H9 (cell line): ENCODE measurements at regions not wholly inside any gene's neighbourhood (a gene's known extent, or its start where the extent isn't known, plus 50 kb on each side); places are given as distances from the start of the nearest gene placed in this dataset.

Source experiments
- DNase-seq: peaks from one replicate; pipeline ENCODE4 v3.0.0-alpha.2; 2017
- H2AFZ ChIP-seq: one replicate; pipeline ENCODE4 v1.6.1; 2013; ENCODE audit warnings: mild to moderate bottlenecking, low read length, control low read depth, moderate library complexity
- H2AK5ac ChIP-seq: 2 replicates; pipeline ENCODE4 v1.6.1; 2013; ENCODE audit warnings: low read length, control low read depth, mixed read lengths; ENCODE audit not compliant: insufficient read length
- H2BK120ac ChIP-seq: one replicate; pipeline ENCODE4 v1.6.1; 2013; ENCODE audit warnings: low read depth, mild to moderate bottlenecking, low read length, control low read depth, inconsistent platforms; ENCODE audit not compliant: poor library complexity, severe bottlenecking
- H2BK12ac ChIP-seq: 2 replicates; pipeline ENCODE4 v1.6.1; 2013; ENCODE audit warnings: low read length, control low read depth, mixed read lengths, low read depth; ENCODE audit not compliant: insufficient read length
- H2BK15ac ChIP-seq: 2 replicates; pipeline ENCODE4 v1.6.1; 2013; ENCODE audit warnings: low read depth, low read length, control low read depth
- H2BK20ac ChIP-seq: one replicate; pipeline ENCODE4 v1.6.1; 2013; ENCODE audit warnings: low read depth, mild to moderate bottlenecking, low read length, control low read depth, inconsistent platforms; ENCODE audit not compliant: poor library complexity, severe bottlenecking
- H2BK5ac ChIP-seq: 2 replicates; pipeline ENCODE4 v1.6.1; 2013; ENCODE audit warnings: low read length, control low read depth, mixed read lengths; ENCODE audit not compliant: insufficient read length
- H3K14ac ChIP-seq: 2 replicates; pipeline ENCODE4 v1.6.1; 2013; ENCODE audit warnings: low read length, control low read depth; ENCODE audit not compliant: insufficient read depth
- H3K18ac ChIP-seq: 2 replicates; pipeline ENCODE4 v1.6.1; 2013; ENCODE audit warnings: low read depth, mild to moderate bottlenecking, mixed read lengths, low read length, control low read depth; ENCODE audit not compliant: insufficient read length
- H3K23ac ChIP-seq: 2 replicates; pipeline ENCODE4 v1.6.1; 2013; ENCODE audit warnings: low read length, control low read depth, mixed read lengths, low read depth; ENCODE audit not compliant: insufficient read length
- H3K23me2 ChIP-seq: 2 replicates; pipeline ENCODE4 v1.6.1; 2013; ENCODE audit warnings: low read depth, mild to moderate bottlenecking, mixed read lengths, low read length, control low read depth; ENCODE audit not compliant: insufficient read length, poor library complexity, severe bottlenecking
- H3K27ac ChIP-seq: 2 replicates; pipeline ENCODE4 v1.5.1; 2013; ENCODE audit warnings: low read length, control low read depth, mixed read lengths, low read depth; ENCODE audit not compliant: insufficient read length
- H3K27me3 ChIP-seq: 2 replicates; pipeline ENCODE4 v1.6.1; 2013; ENCODE audit warnings: low read length, control low read depth, inconsistent platforms; ENCODE audit not compliant: insufficient read depth
- H3K4ac ChIP-seq: 2 replicates; pipeline ENCODE4 v1.6.1; 2013; ENCODE audit warnings: low read depth, mild to moderate bottlenecking, control low read depth, inconsistent platforms, low read length, moderate library complexity
- H3K4me1 ChIP-seq: 2 replicates; pipeline ENCODE4 v1.6.1; 2013; ENCODE audit warnings: low read length, control low read depth, inconsistent platforms; ENCODE audit not compliant: insufficient read depth
- H3K4me2 ChIP-seq: 2 replicates; pipeline ENCODE4 v1.6.1; 2013; ENCODE audit warnings: low read length, control low read depth, mixed read lengths; ENCODE audit not compliant: insufficient read length, insufficient read depth
- H3K56ac ChIP-seq: 2 replicates; pipeline ENCODE4 v1.6.1; 2013; ENCODE audit warnings: low read depth, mild to moderate bottlenecking, mixed read lengths, low read length, control low read depth; ENCODE audit not compliant: insufficient read length
- H3K79me1 ChIP-seq: 2 replicates; pipeline ENCODE4 v1.6.1; 2013; ENCODE audit warnings: low read depth, mild to moderate bottlenecking, moderate library complexity, low read length, control low read depth, inconsistent platforms; ENCODE audit not compliant: insufficient read depth, poor library complexity, severe bottlenecking
- H3K79me2 ChIP-seq: 2 replicates; pipeline ENCODE4 v1.6.1; 2013; ENCODE audit warnings: low read length, control low read depth, inconsistent platforms; ENCODE audit not compliant: insufficient read depth
- H3K9ac ChIP-seq: 2 replicates; pipeline ENCODE4 v1.6.1; 2013; ENCODE audit warnings: low read length, control low read depth, mixed read lengths; ENCODE audit not compliant: insufficient read length; ENCODE audit errors: extremely low read depth
- H3K9me3 ChIP-seq: one replicate; pipeline ENCODE4 v1.6.1; 2013; ENCODE audit warnings: low read depth, low read length, inconsistent platforms; ENCODE audit not compliant: control insufficient read depth
- H3T11ph ChIP-seq: one replicate; pipeline ENCODE4 v1.6.1; 2013; ENCODE audit warnings: mild to moderate bottlenecking, low read length, control low read depth, inconsistent platforms
- H4K20me1 ChIP-seq: one replicate; pipeline ENCODE4 v1.6.1; 2013; ENCODE audit not compliant: control insufficient read depth, insufficient read length, insufficient read depth
- H4K5ac ChIP-seq: 2 replicates; pipeline ENCODE4 v1.6.1; 2013; ENCODE audit warnings: low read depth, mild to moderate bottlenecking, mixed read lengths, low read length, control low read depth; ENCODE audit not compliant: insufficient read length
- H4K8ac ChIP-seq: replicated peaks from 2 replicates; pipeline ENCODE4 v1.6.1; 2013; ENCODE audit warnings: low read length, control low read depth, mixed read lengths, low read depth; ENCODE audit not compliant: insufficient read length
- H4K91ac ChIP-seq: 2 replicates; pipeline ENCODE4 v1.6.1; 2013; ENCODE audit warnings: low read depth, mild to moderate bottlenecking, moderate library complexity, mixed read lengths, low read length, control low read depth; ENCODE audit not compliant: insufficient read length
- H3K27ac Mint-ChIP-seq, 3 experiments: 2 replicates in 2 of 3; 3 replicates in 1 of 3; pipeline ENCODE4 v1.8.0; 2020 to 2021; ENCODE audit warnings: mixed read lengths in 3 of 3, mild to moderate bottlenecking in 1 of 3, moderate library complexity in 1 of 3
- H3K27me3 Mint-ChIP-seq: 2 replicates; pipeline ENCODE4 v1.8.0; 2021; ENCODE audit warnings: low read depth, mild to moderate bottlenecking, moderate library complexity, mixed read lengths
- H3K36me3 Mint-ChIP-seq, 3 experiments: 2 replicates in 2 of 3; 3 replicates in 1 of 3; pipeline ENCODE4 v1.8.0; 2020 to 2021; ENCODE audit warnings: low read depth in 3 of 3, mixed read lengths in 3 of 3; ENCODE audit not compliant: insufficient read depth in 1 of 3
- H3K4me1 Mint-ChIP-seq, 2 experiments: 2 replicates each; pipeline ENCODE4 v1.8.0; 2020; ENCODE audit warnings: mixed read lengths in 2 of 2
- H3K4me3 Mint-ChIP-seq, 2 experiments: 2 replicates in 1 of 2; 3 replicates in 1 of 2; pipeline ENCODE4 v1.8.0; 2020 to 2021; ENCODE audit warnings: mild to moderate bottlenecking in 2 of 2, mixed read lengths in 2 of 2, moderate library complexity in 1 of 2
- H3K9me3 Mint-ChIP-seq, 2 experiments: 2 replicates in 1 of 2; 3 replicates in 1 of 2; pipeline ENCODE4 v1.8.0; 2020; ENCODE audit warnings: mild to moderate bottlenecking in 2 of 2, mixed read lengths in 2 of 2, moderate library complexity in 1 of 2
- WGBS: extraction: QIAGEN DNeasy Blood & Tissue Kit; methylation state at CpG from one replicate; pipeline ENCODE4 v1.1.7; 2013; ENCODE audit warnings: missing lambda C conversion rate, low lambda C conversion rate, mixed read lengths; ENCODE audit not compliant: insufficient read length; ENCODE audit errors: extremely low coverage; 5-methylcytosine and 5-hydroxymethylcytosine counted together
- TF ChIP-seq, protein P1 (sequence below): fragments of 200-600 bp; sonication (generic); conservative IDR thresholded peaks from 3 replicates; pipeline ENCODE4 v1.8.0; 2021; ENCODE audit warnings: antibody characterized with exemption, mild to moderate bottlenecking

DNA sequence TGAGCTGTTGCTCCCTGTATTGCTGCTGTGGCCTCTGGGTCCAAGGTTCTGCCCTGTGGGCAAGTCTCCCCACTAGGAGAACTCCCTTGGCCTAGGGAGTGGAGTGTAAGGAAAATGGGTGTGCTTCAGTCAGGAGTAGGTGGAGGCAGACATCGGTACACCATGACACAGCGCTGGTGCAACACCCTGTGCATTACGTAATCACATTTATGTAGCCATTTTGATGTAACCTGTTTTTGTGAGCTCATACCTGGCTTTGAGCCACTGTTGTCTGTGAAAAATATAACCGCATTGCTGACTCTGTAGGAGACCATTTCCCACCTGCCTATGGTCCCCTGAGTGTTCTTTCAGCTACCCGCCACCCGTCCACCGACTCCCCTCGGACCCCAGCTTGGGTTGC lies 700.5 kb upstream of the AGA start:
- Histone ChIP-seq H3K23me2 (peaks cover 3% of the 10 kb centered on the region), H2BK5ac (no peak overlapping the region), H4K5ac (no peak overlapping the region), H3K9me3 (no peaks in the 10 kb centered on the region), H2BK12ac (no peak overlapping the region), H3K14ac (no peak overlapping the region), H3T11ph (no peak overlapping the region), H2BK120ac (no peak overlapping the region), H4K20me1 (no peaks in the 10 kb centered on the region), H3K4me1 (no peaks in the 10 kb centered on the region), H2AK5ac (no peak overlapping the region), H2AFZ (no peak overlapping the region), H3K4ac (no peak overlapping the region), H4K91ac (no peak overlapping the region), H2BK20ac (no peak overlapping the region), H4K8ac (no peak overlapping the region), H3K27ac (no peak overlapping the region), H3K23ac (no peak overlapping the region), H3K79me2 (no peaks in the 10 kb centered on the region), H3K56ac (no peak overlapping the region), H2BK15ac (no peak overlapping the region), H3K18ac (no peak overlapping the region), H3K9ac (no peak overlapping the region), H3K79me1 (no peaks in the 10 kb centered on the region), H3K27me3 (no peaks in the 10 kb centered on the region), H3K4me2 (no peak overlapping the region)
- no CpG with 5 or more reads among the region's 8 CpGs for WGBS
- no peak for DNase-seq
- Mint-ChIP-seq H3K4me3 (no peak overlapping the region), H3K9me3 (peaks cover 0 to 2% of the 10 kb centered on the region in 2 experiments; a peak in 2 of 5 replicates), H3K4me1 (peaks cover 4 to 6% of the 10 kb centered on the region in 2 experiments; a peak in 3 of 4 replicates), H3K27ac (peak overlapping the region in 1 of 3 experiments; percentile 29; a peak in 1 of 7 replicates), H3K27me3 (no peaks in the 10 kb centered on the region), H3K36me3 (peaks cover 0 to 5% (median 0%) of the 10 kb centered on the region in 3 experiments; a peak in 5 of 7 replicates)
- TF ChIP-seq, protein P1, sequence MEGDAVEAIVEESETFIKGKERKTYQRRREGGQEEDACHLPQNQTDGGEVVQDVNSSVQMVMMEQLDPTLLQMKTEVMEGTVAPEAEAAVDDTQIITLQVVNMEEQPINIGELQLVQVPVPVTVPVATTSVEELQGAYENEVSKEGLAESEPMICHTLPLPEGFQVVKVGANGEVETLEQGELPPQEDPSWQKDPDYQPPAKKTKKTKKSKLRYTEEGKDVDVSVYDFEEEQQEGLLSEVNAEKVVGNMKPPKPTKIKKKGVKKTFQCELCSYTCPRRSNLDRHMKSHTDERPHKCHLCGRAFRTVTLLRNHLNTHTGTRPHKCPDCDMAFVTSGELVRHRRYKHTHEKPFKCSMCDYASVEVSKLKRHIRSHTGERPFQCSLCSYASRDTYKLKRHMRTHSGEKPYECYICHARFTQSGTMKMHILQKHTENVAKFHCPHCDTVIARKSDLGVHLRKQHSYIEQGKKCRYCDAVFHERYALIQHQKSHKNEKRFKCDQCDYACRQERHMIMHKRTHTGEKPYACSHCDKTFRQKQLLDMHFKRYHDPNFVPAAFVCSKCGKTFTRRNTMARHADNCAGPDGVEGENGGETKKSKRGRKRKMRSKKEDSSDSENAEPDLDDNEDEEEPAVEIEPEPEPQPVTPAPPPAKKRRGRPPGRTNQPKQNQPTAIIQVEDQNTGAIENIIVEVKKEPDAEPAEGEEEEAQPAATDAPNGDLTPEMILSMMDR = no peak
